ENCODE measurements at regions not wholly inside any gene's neighbourhood (a gene's known extent, or its start where the extent isn't known, plus 50 kb on each side); places are given as distances from the start of the nearest gene placed in this dataset.
A peak's percentile ranks its signal among the peaks of the same experiment; 100 is the strongest.

DNA sequence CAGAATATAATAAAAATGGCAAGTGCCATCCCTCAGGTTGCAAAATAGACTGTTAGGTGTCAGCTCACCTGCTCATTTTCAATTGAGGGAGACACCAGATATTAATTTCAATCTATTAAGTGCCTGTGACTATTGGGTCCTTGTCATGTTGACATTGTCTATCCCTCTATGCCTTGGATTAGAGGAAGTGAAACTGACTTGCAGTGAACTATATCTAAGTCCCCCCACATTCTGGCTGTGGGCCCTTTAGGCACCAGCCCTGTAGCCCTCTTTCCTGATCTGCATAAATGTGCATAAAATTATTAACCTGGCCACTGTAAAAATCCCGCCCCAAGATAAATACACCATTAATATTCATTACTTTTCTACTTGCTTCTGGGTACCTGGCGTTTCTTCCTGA is 293.0 kb upstream of the CLNK start:
- no peak for DNase-seq

DNA sequence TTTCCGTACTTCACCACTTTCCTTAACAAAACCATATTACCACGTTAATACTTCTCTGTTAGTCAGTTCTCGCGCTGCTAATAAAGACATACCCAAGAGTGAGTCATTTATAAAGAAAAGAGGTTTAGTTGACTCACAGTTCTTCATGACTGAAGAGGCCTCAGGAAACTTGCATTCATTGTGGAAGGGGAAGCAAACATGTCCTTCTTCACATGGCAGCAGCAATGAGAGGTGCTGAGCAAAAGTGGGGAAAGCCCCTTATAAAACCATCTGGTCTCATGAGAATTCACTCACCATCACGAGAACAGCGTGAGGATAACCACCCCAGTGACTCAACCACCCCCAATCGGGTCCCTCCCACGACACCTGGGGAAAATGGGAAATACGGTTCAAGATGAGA is 289.8 kb upstream of the CLNK start:
- no peak for DNase-seq

GRCh38 chr4:10973686-10974085 is 289.1 kb upstream of the CLNK start:
- DNase-seq: no peak

GRCh38 chr4:10971800-10972401 is 287.3 kb upstream of the CLNK start:
- DNase-seq: no peak

- DNase-seq: no peak
Observed at GRCh38 chr4:10965196-10965595, 280.6 kb upstream of the CLNK start.

DNA sequence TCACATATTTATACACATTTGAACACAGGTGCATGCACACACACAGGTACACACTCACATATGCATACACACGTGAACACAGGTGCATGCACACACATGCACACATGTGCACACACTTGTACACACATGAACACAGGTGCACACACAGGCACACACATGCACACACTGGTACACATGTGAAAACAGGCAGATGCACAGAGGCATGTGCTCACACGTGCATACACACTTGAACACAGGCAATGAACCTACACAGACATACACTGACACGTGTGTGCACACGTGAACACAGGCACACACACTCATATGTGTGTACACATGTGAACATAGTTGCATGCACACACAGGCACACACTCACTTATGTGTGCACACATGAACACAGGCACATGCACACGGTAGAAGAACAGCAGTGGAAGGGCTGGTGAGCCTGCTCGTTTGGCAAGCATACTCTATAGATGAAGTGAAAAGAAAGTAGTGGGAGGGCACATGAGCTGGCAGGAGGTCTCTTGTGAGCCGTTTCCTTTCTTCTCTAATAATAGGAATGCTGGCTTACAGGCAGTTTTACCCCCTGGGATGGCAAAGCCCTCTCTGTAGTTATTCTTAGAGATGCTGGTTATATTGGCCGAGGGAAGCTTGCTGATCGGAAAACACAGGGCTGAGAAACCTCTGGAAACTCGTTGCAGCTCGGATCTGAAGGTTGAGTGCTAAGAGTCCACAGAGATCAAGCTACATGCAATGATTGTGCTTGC is 279.6 kb upstream of the CLNK start:
- DNase-seq: no peak

- DNase-seq: no peak
Observed at GRCh38 chr4:10963241-10963640, 278.7 kb upstream of the CLNK start.

- DNase-seq: no peak
Observed at GRCh38 chr4:10962246-10962645, 277.7 kb upstream of the CLNK start.

DNA sequence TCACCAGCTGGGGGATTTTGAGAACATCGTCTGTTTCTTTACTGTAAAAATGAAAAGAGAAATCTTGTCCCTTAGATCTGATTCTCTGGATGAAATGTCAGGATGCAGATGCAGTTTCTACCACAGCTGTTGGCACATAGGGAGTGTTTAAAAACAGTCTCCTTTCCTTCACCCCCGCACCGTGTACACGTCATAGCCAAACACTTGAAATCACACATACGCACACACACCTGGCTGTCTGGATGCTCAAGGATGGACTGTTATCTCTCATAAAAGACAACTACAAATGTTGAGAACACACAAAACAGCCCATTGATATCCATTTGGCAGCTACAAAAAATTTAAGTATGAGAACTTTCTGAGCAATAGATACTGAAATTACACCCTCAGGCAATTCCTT is 275.8 kb upstream of the CLNK start:
- peak; percentile 19 for DNase-seq

DNA sequence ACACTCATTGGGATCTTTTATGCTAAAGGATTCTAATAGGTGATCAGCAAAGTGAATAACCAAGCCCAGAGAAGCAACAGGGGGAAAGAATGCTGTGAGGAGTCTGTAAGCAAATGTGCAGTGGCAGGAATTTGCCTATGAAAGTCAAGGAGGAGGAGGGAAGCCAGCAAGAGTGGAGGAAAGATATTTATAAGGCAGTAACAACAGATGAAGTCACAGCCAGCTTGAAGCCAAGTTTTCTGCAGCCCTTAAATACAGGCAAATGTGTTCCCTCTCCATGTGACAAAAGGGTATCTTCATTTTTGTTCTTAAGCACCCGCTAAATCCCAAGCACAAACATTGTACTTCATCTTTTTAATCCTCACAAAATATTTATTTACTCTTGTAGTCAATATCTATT is 275.0 kb upstream of the CLNK start:
- no peak for DNase-seq

DNA sequence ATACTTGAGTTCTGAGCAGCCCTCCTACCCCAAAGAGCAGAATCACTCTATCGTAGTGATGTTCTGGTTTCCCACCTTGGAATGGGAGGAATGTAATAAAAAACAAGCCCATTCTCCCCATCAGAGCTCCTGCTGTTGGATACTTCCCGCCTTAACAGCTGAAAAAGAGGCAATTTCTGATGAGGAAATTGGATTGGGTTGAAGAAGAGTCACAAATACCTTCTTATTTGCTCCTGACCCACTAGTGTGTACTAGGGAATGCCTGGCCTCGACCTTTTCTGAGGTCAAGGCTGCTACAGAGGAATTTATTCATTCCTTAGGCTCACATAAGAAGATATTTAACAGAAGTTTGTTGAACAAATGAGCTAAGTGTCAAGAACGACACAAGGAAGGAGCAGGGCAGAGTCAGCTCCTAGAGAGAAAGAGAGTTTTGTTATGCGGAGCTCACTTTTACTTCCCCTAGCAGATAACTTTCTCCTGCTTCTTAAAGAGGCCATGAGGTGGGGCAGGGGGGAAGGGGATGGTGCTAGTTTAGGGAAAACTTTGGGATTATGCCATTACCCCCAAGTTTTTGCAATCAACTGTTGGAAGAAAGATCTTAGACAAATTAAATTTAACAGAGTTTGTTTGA is 273.8 kb upstream of the CLNK start:
- no peak for DNase-seq

GRCh38 chr4:10951306-10951705 is 266.7 kb upstream of the CLNK start:
- no peak for DNase-seq

- no peak for DNase-seq
Observed at GRCh38 chr4:10949039-10949733, 264.6 kb upstream of the CLNK start.

- DNase-seq: no peak
Observed at GRCh38 chr4:10947898-10948297, 263.3 kb upstream of the CLNK start.

DNA sequence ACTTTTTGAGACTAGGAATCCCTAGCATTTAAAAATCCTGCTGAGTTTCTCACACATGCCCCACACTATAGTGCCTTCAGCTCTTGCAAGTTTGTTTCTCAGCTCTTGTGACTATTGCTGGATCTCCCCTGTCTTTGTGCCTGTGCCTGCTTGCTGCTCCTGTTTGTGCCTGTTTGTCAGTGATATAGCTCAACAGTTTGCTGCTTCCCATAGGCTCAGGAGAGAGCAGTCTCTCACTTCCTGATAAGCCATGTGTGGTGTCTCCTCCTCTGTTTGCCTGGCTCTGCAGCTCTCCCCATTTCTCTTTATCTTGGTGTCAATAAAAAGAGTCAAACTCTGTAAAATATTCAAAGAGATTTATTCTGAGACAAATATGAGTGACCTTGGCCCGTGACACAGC is 259.8 kb upstream of the CLNK start:
- no peak for DNase-seq

DNA sequence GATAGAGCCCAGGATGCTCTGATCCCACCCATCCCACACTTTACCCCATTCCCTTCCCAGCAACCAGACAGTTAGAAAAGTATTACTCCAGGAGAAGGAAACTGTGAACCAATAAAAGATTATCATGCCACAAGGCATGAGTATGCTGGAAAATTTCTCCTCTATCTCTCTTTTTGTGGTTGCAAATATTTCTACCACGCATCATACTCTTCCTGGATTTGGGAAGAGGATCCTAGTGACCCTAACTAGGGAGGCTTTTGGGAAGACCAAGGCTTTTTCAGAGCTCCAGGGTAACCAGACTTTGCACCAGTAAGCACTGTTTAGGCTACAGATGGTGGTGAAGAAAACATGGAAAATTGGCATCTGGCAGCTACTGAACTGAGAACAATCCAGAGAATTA is 257.6 kb upstream of the CLNK start:
- DNase-seq: no peak

DNA sequence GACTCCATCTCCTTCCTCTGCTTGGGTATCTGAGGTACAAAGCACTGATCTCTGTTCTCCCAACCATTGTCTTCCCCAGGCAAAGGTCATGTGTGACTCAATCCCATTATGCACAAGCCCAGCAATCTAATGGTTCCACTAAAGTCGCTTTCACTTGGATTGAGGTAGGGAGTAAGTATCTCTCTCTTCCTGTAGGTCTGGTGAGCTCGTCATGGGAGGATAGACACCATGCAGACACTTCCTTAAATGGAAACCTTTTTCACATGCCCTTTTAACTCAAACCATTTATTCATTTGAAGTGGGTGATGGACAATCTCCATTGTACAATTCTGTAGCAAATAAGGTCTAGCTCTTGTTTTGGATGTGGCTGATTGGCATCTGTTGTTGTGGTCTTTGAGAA is 245.2 kb upstream of the CLNK start:
- DNase-seq: no peak

GRCh38 chr4:10925996-10926395 is 241.4 kb upstream of the CLNK start:
- no peak for DNase-seq

DNA sequence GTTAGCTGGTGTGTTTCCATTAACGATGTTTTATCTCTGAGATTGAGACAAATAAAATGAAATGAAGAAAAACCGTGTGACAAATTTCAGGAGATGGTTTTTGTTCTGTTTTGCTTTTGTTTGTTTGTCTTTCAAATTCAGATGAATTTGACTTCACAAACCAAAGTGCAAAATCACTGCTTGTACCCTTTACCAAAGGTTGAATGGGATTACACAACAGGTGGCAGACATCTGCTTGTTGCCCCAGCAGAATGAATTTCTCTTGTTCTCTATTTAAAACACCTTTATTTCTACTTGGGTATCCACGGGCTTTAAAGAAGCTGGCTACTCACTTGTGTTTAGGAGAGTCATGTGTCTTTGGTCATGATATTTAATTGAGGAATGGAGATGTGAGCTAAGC is 239.7 kb upstream of the CLNK start:
- no peak for DNase-seq

- peak; percentile 97 for DNase-seq
Observed at GRCh38 chr4:10917566-10917965, 233.0 kb upstream of the CLNK start.

GRCh38 chr4:10898072-10898471 is 213.5 kb upstream of the CLNK start:
- no peak for DNase-seq

GRCh38 chr4:10897076-10897475 is 212.5 kb upstream of the CLNK start:
- DNase-seq: no peak

DNA sequence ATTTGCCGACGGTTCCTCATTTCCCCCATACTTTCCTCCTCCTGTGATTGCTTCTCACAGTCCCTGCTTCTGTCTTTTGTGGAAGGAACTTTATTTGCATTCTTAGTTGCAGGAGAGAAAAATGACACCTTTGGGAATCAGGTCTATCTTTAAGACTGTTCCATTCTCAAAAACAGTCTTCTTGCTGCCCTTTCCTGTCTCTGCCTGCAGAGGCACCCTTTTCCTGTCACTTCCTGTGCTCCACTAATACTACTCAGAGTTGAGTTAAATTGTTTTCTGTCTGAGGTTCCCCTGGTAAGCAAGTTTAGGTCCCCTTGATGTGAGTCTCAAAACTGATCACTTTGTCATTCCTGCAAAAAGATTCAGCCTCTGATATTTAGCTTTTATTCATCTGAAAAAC is 208.8 kb upstream of the CLNK start:
- DNase-seq: no peak

GRCh38 chr4:10891866-10892265 is 207.3 kb upstream of the CLNK start:
- DNase-seq: peak; percentile 6

Data from NCI-H1092 (cell line).